ENCODE measurements at regions not wholly inside any gene's neighbourhood (a gene's known extent, or its start where the extent isn't known, plus 50 kb on each side); places are given as distances from the start of the nearest gene placed in this dataset.

DNA sequence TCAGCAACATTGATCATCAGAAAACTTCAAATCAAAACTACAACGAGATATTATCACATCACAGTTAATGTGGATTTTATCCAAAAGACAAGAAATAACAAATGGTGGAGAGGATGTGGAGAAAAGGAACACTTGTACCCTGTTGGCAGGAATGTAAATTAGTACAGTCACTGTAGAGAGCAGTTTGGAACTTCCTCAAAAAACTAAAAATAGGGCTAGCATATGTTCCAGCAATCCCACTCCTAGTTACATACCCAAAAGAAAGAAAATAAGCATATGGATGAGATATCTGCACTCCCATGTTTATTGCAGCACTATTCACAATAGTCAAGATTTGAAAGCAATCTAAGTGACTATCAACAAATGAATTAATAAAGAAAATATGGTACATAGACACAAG, 887.7 kb upstream of the MAN1A1 start:
- POLR2A ChIA-PET (ENCODE audit: low non-redundant PET), result no interaction called here
- TF ChIP-seq, protein P1, sequence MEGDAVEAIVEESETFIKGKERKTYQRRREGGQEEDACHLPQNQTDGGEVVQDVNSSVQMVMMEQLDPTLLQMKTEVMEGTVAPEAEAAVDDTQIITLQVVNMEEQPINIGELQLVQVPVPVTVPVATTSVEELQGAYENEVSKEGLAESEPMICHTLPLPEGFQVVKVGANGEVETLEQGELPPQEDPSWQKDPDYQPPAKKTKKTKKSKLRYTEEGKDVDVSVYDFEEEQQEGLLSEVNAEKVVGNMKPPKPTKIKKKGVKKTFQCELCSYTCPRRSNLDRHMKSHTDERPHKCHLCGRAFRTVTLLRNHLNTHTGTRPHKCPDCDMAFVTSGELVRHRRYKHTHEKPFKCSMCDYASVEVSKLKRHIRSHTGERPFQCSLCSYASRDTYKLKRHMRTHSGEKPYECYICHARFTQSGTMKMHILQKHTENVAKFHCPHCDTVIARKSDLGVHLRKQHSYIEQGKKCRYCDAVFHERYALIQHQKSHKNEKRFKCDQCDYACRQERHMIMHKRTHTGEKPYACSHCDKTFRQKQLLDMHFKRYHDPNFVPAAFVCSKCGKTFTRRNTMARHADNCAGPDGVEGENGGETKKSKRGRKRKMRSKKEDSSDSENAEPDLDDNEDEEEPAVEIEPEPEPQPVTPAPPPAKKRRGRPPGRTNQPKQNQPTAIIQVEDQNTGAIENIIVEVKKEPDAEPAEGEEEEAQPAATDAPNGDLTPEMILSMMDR (conservative IDR thresholded peaks at IDR 0.05; ENCODE audit: low read depth), result no peak
- DNase-seq (ENCODE audit: low spot score), result no peak
- CTCF ChIA-PET, result no interaction called here
- H3K27ac ChIP-seq, result no peak overlapping the region

DNA sequence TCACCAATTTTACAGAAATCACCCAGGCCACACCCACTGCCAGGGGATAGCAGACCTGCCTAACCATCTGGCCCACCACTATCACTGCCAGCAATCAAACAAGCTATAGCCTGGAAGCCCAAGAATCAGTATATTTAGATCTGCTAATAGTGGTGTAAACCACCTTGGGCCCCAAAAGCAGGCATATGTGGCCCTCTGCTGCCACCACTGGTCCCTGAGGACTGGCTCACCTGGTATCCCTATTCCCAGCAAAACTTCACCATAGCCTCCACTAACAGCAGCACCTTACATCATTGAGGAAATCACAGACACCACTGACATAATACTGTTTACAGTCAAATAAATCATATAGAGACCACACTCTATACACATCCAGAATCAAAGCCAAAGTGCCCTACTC, 880.4 kb upstream of the MAN1A1 start:
- ChIA-PET POLR2A (ENCODE audit: low non-redundant PET) (no interaction called here), CTCF (no interaction called here)
- DNase-seq (ENCODE audit: low spot score), result no peak
- H3K27ac ChIP-seq, result no peak overlapping the region
- TF ChIP-seq, protein P1 (conservative IDR thresholded peaks at IDR 0.05; ENCODE audit: low read depth), result no peak

DNA sequence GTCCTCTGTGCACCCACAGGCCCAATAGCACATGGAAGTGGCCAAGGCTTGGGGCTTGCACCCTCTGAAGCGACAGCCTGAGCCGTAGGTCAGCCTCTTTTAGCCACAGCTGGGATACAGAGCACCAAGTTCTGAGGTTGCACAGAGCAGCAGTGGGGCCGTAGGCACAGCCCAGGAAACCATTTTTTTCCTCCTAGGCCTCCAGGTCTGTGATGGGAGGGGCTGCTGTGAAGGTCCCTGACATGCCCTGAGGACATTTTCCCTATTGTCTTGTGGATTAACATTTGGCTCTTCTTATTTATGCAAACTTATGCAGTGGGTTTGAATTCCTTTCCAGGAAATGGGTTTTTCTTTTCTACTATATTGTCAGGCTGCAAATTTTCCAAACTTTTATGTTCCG, 878.7 kb upstream of the MAN1A1 start:
- no peak overlapping the region for H3K27ac ChIP-seq
- TF ChIP-seq, protein P1 (conservative IDR thresholded peaks at IDR 0.05; ENCODE audit: low read depth), result no peak
- ChIA-PET POLR2A (ENCODE audit: low non-redundant PET) (no interaction called here), CTCF (no interaction called here)
- no peak for DNase-seq (ENCODE audit: low spot score)

DNA sequence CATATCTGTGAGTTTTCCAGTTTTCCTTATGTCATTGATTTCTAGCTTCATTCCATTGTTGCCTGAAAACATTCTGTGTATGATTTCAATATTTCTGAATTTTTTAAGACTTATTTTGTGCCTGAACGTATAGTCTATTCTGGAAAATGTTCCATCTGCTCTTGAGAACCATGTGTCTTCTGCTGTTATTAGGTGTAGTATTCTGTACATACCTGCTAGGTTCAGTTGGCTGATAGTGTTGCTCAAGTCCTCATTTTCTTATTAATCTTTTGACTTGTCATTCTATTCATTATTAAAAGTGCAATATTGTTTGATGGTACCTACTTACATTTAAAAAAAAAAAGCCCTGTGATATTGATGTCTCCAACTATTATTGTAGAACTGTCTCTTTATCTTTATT, 869.8 kb upstream of the MAN1A1 start:
- H3K27ac ChIP-seq, result no peak overlapping the region
- ChIA-PET CTCF (interaction anchor here (0.6 to 0.7 kb wide), 3 partner anchors 15 to 838 kb away, joined by 3 to 6 read pairs (median 3); no protein-coding TSS in a partner anchor), POLR2A (ENCODE audit: low non-redundant PET) (no interaction called here)

DNA sequence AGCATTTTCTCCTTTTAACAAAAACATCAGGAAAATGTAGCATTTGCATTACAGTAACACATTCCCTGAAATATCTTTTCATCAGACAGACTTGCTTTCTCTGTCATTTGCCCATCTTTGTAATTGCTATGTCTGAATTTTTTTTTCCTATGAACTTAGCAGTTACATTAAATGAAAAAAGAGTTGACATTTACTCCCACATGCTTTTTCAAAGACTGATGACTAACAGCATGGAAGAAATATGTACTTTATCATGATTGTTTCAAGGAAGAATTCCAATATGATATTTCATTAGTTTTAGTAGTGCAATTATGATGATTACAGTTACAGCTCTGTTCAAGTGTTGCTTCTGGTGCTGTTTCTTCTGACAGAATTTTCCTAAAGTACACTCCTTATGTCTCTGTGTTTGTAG, 864.5 kb upstream of the MAN1A1 start:
- no peak for DNase-seq (ENCODE audit: low spot score)
- TF ChIP-seq, protein P1 (conservative IDR thresholded peaks at IDR 0.05; ENCODE audit: low read depth), result no peak
- ChIA-PET CTCF (no interaction called here), POLR2A (ENCODE audit: low non-redundant PET) (no interaction called here)
- no peak overlapping the region for H3K27ac ChIP-seq

More for the DNA sequence above, 869.8 kb upstream of the MAN1A1 start:
- DNase-seq (ENCODE audit: low spot score), result no peak
- TF ChIP-seq, protein P1 (conservative IDR thresholded peaks at IDR 0.05; ENCODE audit: low read depth), result no peak

DNA sequence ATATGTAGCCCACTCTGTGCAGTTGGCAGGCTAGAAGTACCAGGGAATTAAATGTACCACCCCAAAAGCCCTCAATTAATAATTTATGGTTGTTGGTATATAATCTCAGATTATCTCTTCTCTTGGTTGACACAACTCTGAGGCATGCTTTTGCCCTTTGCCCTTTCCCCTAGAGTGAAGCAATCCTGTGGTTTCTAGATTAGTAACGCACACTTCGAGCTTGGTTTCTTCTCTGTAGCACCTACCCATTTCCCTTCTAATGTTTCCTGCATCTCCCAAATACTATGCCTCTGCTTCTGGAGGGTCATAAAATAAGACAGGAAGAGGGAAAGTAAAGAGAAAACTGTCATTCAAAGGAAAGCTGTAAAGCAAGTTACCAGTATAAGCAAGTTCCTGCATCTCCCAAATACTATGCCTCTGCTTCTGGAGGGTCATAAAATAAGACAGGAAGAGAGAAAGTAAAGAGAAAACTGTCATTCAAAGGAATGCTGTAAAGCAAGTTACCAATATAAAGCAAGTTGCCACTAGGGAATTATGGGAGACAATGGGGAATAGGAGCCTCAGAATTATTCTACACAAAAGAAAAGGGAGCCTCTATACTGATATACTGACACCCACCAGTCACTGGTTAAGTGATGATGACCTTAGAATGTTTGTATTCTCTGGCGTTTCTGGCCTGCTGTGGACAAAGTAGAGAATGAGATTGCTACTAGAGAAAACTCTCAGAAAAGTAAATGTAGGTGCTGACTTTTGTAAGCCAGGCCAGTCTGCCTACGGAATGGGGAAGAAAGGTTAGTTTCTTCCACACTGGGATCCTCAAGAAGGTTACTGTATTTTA, 862.6 kb upstream of the MAN1A1 start:
- ChIA-PET CTCF (no interaction called here), POLR2A (ENCODE audit: low non-redundant PET) (no interaction called here)
- DNase-seq (ENCODE audit: low spot score), result peak; percentile 19
- TF ChIP-seq, protein P1 (conservative IDR thresholded peaks at IDR 0.05; ENCODE audit: low read depth), result no peak
- H3K27ac ChIP-seq, result no peak overlapping the region
